ENCODE measurements at regions not wholly inside any gene's neighbourhood (a gene's known extent, or its start where the extent isn't known, plus 50 kb on each side); places are given as distances from the start of the nearest gene placed in this dataset.

DNA sequence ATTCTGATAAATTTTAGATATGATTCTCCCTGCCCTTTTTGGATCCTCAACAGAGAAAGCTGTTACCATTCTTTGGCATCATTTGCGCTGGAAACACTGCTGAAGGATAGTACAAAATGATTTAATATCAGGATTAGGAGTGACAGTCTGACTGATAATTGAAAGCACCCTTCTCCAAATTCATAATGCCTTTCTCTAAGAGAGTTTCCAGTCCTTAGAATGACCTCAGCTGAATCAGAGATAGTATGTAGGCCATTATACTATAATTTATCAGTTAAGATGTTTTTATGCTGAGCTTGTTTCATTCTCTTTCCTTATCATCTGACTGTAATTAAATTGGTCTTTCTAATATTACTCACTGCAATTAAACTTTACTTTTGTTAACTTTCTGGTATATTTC lies 166.7 kb downstream of the ZNF326 start:
- TF ChIP-seq CTCF (IDR thresholded peaks at IDR 0.05; ENCODE audit: insufficient read depth, low read length, severe bottlenecking), result no peak
- no peaks in the 10 kb centered on the region for H3K27me3 ChIP-seq (ENCODE audit: control insufficient read depth, insufficient read depth, low read length)
- FAIRE-seq (no peak), DNase-seq (ENCODE audit: low read depth) (no peak)
- H3K36me3 ChIP-seq (ENCODE audit: control insufficient read depth, insufficient read depth, low read length), result no peaks in the 10 kb centered on the region
- no peak overlapping the region for H3K4me3 ChIP-seq (ENCODE audit: low read depth, low read length)

GRCh38 chr1:90155721-90156487 lies 161.0 kb downstream of the ZNF326 start:
- H3K4me3 ChIP-seq (ENCODE audit: low read depth, low read length), result no peak overlapping the region
- DNase-seq (ENCODE audit: low read depth) (peak; percentile 62), FAIRE-seq (no peak)
- no peaks in the 10 kb centered on the region for H3K36me3 ChIP-seq (ENCODE audit: control insufficient read depth, insufficient read depth, low read length)
- TF ChIP-seq CTCF (IDR thresholded peaks at IDR 0.05; ENCODE audit: insufficient read depth, low read length, severe bottlenecking), result no peak
- H3K27me3 ChIP-seq (ENCODE audit: control insufficient read depth, insufficient read depth, low read length), result no peaks in the 10 kb centered on the region

DNA sequence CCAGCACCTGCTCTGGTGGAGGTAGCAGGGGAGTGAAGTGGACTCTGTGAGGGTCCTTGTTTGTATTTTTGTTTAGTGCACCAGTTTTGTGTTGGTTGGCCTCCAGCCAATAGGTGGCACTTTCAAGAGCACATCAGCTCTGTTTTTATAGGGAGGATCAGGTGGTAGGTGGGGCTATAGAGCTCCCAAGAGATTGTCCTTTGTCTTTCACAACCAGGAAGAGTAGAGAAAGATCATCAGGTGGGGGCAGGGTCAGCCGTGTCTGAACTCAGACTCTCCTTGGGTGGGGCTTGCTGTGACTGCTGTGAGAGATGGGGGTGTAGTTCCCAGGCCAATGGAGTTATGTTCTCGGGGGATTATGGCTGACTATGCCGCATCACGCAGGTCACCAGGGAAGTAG lies 159.8 kb downstream of the ZNF326 start:
- Histone ChIP-seq H3K4me3 (ENCODE audit: low read depth, low read length) (no peak overlapping the region), H3K27me3 (ENCODE audit: control insufficient read depth, insufficient read depth, low read length) (no peaks in the 10 kb centered on the region), H3K36me3 (ENCODE audit: control insufficient read depth, insufficient read depth, low read length) (no peaks in the 10 kb centered on the region)
- no peak for TF ChIP-seq CTCF (IDR thresholded peaks at IDR 0.05; ENCODE audit: insufficient read depth, low read length, severe bottlenecking)
- peak; percentile 23 for FAIRE-seq
- no peak for DNase-seq (ENCODE audit: low read depth)

- no peak for TF ChIP-seq CTCF (IDR thresholded peaks at IDR 0.05; ENCODE audit: insufficient read depth, low read length, severe bottlenecking)
- no peaks in the 10 kb centered on the region for H3K27me3 ChIP-seq (ENCODE audit: control insufficient read depth, insufficient read depth, low read length)
- no peak overlapping the region for H3K4me3 ChIP-seq (ENCODE audit: low read depth, low read length)
- H3K36me3 ChIP-seq (ENCODE audit: control insufficient read depth, insufficient read depth, low read length), result no peaks in the 10 kb centered on the region
- DNase-seq (ENCODE audit: low read depth) (no peak), FAIRE-seq (no peak)
Measured at GRCh38 chr1:90149101-90149500, 154.2 kb downstream of the ZNF326 start.

GRCh38 chr1:90147093-90147492 lies 152.2 kb downstream of the ZNF326 start:
- no peak for TF ChIP-seq CTCF (IDR thresholded peaks at IDR 0.05; ENCODE audit: insufficient read depth, low read length, severe bottlenecking)
- DNase-seq (ENCODE audit: low read depth) (no peak), FAIRE-seq (no peak)
- Histone ChIP-seq H3K27me3 (ENCODE audit: control insufficient read depth, insufficient read depth, low read length) (no peaks in the 10 kb centered on the region), H3K4me3 (ENCODE audit: low read depth, low read length) (no peak overlapping the region), H3K36me3 (ENCODE audit: control insufficient read depth, insufficient read depth, low read length) (no peaks in the 10 kb centered on the region)

DNA sequence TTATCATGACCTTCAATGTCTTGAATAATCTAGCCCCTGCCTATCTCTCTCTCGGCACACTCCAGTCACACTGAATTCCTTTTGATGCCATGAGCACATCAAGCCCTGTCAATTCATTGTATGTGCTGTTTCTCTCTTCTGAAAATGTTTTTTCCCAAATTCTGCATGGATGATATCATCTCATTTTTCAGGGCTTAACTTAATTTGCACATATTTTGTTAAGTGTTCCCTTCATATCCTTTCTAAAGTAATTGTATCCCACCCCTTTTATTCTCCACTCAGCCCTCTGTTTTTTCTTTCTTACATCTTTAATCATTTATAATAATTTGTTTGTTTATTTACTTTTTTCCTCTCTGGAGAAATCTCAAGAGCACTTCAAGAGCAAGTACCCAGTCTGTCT lies 149.9 kb downstream of the ZNF326 start:
- no peak for TF ChIP-seq CTCF (IDR thresholded peaks at IDR 0.05; ENCODE audit: insufficient read depth, low read length, severe bottlenecking)
- Histone ChIP-seq H3K4me3 (ENCODE audit: low read depth, low read length) (no peak overlapping the region), H3K36me3 (ENCODE audit: control insufficient read depth, insufficient read depth, low read length) (no peaks in the 10 kb centered on the region), H3K27me3 (ENCODE audit: control insufficient read depth, insufficient read depth, low read length) (no peaks in the 10 kb centered on the region)
- no peak for FAIRE-seq
- DNase-seq (ENCODE audit: low read depth), result no peak
